ENCODE measurements at regions not wholly inside any gene's neighbourhood (a gene's known extent, or its start where the extent isn't known, plus 50 kb on each side); places are given as distances from the start of the nearest gene placed in this dataset.

DNA sequence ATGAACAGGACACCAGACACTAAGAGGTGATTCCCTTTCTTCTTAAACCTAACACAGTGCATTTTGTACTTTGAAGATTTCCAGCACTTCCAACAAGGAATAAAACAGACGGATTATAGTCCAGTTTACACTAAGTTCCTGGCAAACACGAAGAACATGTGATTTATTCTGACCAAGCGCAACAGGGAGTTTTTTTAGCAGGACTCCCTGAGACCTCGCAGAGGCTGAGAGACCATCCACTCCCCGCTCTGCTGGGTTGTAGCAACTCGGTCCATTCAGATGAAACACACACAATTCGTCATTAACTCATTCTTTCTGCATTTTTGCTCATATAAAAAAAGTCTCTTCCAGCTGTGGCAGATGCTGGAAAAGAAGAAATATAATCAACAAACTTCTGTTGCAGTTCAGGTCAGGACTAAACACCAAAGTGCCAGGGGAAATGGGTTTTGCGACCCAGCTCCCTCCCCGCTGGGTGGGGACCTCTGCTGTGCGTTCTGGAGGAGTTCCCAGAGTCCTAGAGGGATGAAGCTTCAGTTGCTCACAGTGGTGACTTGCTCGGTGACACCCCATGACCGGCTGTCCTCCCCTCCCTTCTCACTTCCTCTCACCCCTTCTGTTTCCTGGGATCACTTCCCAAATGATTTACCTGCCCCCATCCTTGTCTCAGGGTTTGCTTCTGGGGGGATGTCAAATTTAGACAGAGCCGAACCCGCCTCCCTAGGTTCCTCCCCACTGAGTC is 52.5 kb downstream of the KCNF1 start:
- no peaks in the 10 kb centered on the region for H3K36me3 Mint-ChIP-seq (ENCODE audit: low read depth)
- no peaks in the 10 kb centered on the region for H3K9me3 Mint-ChIP-seq
- no peak overlapping the region for H3K4me3 Mint-ChIP-seq
- H3K4me1 Mint-ChIP-seq (ENCODE audit: low read depth), result no peaks in the 10 kb centered on the region
- H3K27ac Mint-ChIP-seq, result no peak overlapping the region
- no peak for DNase-seq (ENCODE audit: low spot score)
- H3K27me3 Mint-ChIP-seq (ENCODE audit: low read depth), result peaks cover 5% of the 10 kb centered on the region

DNA sequence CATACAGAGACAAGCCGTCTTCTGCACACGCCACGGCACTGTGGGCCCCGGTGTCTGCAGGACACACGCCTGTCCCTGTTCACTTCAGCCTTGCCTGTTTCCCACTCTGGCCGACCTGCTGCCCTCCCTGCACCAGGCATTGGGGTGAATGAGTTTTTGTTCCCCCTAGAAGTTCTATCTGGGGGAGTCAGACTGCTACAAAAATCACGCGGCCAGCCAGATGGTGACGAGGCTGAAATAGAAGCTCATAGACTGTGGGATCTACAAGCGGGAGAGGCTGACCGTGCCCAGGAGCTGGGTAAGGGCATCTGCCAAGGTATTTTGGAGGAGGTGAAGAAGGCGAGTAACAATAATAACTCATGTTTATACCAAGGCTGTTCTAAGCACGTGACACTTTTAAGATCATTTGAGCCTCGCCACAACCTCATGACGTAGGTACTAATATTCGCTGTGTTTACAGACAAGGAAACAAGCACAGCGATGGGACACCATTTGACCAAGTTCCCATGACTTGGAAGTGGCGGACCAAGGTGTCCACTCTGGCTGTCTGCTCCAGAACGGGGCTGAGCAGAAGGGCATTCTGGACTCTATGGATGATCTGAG is 53.6 kb downstream of the KCNF1 start:
- H3K27ac Mint-ChIP-seq, result no peak overlapping the region
- no peaks in the 10 kb centered on the region for H3K36me3 Mint-ChIP-seq (ENCODE audit: low read depth)
- DNase-seq (ENCODE audit: low spot score), result no peak
- no peaks in the 10 kb centered on the region for H3K4me1 Mint-ChIP-seq (ENCODE audit: low read depth)
- peaks cover 8% of the 10 kb centered on the region for H3K27me3 Mint-ChIP-seq (ENCODE audit: low read depth)
- no peaks in the 10 kb centered on the region for H3K9me3 Mint-ChIP-seq
- H3K4me3 Mint-ChIP-seq, result no peak overlapping the region

DNA sequence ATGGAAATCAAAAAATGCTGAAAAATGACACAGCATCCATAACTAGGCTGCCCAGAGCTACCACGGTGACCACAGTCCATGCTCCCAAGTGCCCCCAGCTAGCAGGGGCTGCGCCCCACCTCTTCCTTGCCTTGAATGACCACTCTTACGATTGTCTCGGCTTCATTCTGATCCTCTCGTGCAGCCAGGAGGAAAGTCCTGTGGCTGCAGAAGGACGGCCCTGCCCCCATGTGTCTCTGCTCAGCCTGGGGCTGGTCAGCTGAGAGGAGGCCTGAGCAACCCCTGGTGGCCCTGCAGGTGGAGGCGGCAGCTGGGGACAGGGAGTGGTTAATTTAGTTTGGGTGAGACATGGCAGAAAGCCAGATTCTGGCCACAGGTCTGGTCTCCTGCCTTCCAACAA is 54.3 kb downstream of the KCNF1 start:
- H3K27ac Mint-ChIP-seq, result no peak overlapping the region
- H3K9me3 Mint-ChIP-seq, result no peaks in the 10 kb centered on the region
- no peak overlapping the region for H3K4me3 Mint-ChIP-seq
- DNase-seq (ENCODE audit: low spot score), result no peak
- no peaks in the 10 kb centered on the region for H3K36me3 Mint-ChIP-seq (ENCODE audit: low read depth)
- H3K4me1 Mint-ChIP-seq (ENCODE audit: low read depth), result no peaks in the 10 kb centered on the region
- peaks cover 8% of the 10 kb centered on the region for H3K27me3 Mint-ChIP-seq (ENCODE audit: low read depth)

DNA sequence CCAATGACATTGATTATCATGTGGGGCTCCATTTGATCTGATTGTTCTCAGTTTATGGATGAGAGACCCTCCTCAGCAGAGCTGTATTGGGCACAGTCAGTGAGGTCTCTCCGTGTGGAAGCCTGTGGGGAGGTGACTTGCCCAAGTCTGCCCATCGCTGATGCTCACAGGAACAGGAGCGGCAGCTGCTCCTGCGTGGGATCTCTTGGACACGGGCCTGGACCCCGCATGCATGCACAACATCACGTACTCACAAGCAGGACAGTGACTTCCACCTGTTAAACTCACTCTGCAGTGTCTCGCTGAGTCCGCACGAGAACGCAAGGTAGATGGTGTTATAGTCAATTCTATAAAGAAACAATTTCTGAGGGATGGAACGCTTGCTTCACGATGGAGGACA is 55.0 kb downstream of the KCNF1 start:
- peaks cover 8% of the 10 kb centered on the region for H3K27me3 Mint-ChIP-seq (ENCODE audit: low read depth)
- H3K27ac Mint-ChIP-seq, result no peak overlapping the region
- no peaks in the 10 kb centered on the region for H3K9me3 Mint-ChIP-seq
- H3K4me3 Mint-ChIP-seq, result no peak overlapping the region
- H3K36me3 Mint-ChIP-seq (ENCODE audit: low read depth), result no peaks in the 10 kb centered on the region
- DNase-seq (ENCODE audit: low spot score), result no peak
- no peaks in the 10 kb centered on the region for H3K4me1 Mint-ChIP-seq (ENCODE audit: low read depth)

DNA sequence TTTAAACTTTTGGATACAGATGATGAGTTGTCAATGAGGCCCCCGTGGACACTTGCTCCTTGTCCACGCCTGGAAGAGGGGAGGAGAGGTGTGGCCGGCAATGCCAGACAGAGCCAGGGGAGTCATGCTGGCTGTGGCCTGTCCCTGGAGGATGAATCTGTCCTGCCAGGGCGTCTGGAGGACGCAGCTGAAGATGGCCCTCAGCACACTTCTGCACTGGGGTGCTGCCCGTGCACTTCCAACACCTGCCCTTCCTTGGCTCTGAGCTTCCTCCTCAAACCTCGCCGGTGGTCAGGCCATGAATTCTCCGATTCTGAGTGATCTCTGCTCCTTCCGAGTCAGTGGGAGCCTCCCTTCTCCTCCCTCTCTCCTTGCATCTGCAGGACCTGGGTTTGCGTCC is 56.4 kb downstream of the KCNF1 start:
- Mint-ChIP-seq H3K9me3 (no peaks in the 10 kb centered on the region), H3K27ac (no peak overlapping the region), H3K4me3 (no peak overlapping the region), H3K27me3 (ENCODE audit: low read depth) (peaks cover 12% of the 10 kb centered on the region), H3K4me1 (ENCODE audit: low read depth) (no peaks in the 10 kb centered on the region), H3K36me3 (ENCODE audit: low read depth) (no peaks in the 10 kb centered on the region)
- no peak for DNase-seq (ENCODE audit: low spot score)

DNA sequence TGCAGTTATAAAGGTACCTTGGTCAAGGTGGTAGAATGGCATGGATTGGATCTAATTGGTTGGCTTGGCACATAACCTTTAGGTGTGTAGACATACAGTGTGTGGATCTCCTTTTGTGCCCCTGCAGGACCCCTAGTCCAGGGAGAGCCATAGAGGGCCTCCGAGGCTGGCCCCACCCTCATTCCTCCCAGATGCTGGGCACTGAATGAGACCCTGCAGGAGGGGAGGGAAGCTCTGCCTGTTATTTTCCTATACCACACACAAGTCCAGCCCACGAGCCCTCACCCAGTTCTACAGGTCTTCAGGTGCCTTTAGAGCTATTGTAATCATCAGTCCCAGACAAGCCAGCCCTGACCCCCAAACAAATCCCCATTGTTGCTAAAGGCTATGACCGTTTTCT is 58.9 kb downstream of the KCNF1 start:
- H3K27me3 Mint-ChIP-seq (ENCODE audit: low read depth), result peaks cover 18% of the 10 kb centered on the region

DNA sequence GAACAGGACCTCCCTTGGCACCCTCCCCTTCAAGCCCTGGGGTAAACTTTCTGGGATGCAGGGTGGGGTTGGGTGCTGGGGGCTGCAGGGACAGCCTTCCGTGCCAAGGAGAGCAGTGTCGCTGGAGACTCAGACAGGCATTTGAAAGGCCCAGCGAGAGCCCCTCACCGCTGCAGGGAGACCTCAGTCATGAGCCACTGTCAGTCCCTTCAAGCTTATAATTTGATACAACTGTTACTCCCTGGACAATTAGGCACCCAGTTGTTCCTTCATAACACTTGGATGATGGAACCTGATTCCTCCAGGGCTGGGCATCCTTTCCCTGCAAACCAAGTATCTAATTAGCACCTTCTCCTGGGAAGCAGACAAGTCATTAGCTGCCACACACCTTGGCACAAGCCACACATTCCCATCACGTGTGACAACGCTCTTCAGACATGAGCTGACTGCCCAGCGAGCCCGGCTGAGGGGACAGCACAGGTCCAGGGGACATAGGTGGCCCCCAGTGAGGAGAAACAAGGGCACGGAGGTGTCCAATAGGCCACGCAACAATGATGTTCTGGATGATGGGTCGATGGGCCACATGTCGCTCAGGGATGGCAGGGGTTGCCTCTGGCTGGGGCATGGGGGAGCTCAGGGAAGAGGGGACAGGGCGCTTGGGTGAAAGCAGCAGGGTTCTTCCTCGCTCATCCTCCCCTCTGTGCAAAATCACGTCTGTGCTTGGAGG is 59.6 kb downstream of the KCNF1 start:
- no peak overlapping the region for H3K4me3 Mint-ChIP-seq
- no peaks in the 10 kb centered on the region for H3K4me1 Mint-ChIP-seq (ENCODE audit: low read depth)
- no peaks in the 10 kb centered on the region for H3K9me3 Mint-ChIP-seq
- no peaks in the 10 kb centered on the region for H3K36me3 Mint-ChIP-seq (ENCODE audit: low read depth)
- no peak for DNase-seq (ENCODE audit: low spot score)
- no peak overlapping the region for H3K27ac Mint-ChIP-seq
- peaks cover 23% of the 10 kb centered on the region for H3K27me3 Mint-ChIP-seq (ENCODE audit: low read depth)

More for the DNA sequence above, 58.9 kb downstream of the KCNF1 start:
- Mint-ChIP-seq H3K4me1 (ENCODE audit: low read depth) (no peaks in the 10 kb centered on the region), H3K27ac (no peak overlapping the region), H3K9me3 (no peaks in the 10 kb centered on the region), H3K4me3 (no peak overlapping the region), H3K36me3 (ENCODE audit: low read depth) (no peaks in the 10 kb centered on the region)
- no peak for DNase-seq (ENCODE audit: low spot score)

DNA sequence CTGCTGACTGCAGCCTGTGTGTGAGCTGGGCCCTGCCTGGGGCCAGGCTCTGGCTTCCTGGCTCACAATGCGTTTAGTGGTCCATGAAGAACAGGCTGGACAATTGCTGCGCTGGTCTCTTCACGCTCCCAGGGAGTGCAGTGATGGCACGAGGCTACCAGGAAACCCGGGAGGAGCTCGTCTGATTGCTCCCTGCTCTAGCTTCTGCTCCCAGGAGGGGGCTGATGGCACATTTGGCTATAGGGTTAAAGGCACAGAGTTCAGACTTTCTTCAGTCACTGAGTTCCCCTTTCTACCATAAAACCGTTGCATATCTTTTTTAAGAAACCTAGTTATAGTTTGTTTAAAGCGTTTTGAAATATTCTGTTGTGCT is 60.1 kb downstream of the KCNF1 start:
- H3K4me1 Mint-ChIP-seq (ENCODE audit: low read depth), result no peaks in the 10 kb centered on the region
- DNase-seq (ENCODE audit: low spot score), result no peak
- H3K36me3 Mint-ChIP-seq (ENCODE audit: low read depth), result no peaks in the 10 kb centered on the region
- no peak overlapping the region for H3K27ac Mint-ChIP-seq
- no peaks in the 10 kb centered on the region for H3K9me3 Mint-ChIP-seq
- peaks cover 25% of the 10 kb centered on the region for H3K27me3 Mint-ChIP-seq (ENCODE audit: low read depth)
- H3K4me3 Mint-ChIP-seq, result no peak overlapping the region

DNA sequence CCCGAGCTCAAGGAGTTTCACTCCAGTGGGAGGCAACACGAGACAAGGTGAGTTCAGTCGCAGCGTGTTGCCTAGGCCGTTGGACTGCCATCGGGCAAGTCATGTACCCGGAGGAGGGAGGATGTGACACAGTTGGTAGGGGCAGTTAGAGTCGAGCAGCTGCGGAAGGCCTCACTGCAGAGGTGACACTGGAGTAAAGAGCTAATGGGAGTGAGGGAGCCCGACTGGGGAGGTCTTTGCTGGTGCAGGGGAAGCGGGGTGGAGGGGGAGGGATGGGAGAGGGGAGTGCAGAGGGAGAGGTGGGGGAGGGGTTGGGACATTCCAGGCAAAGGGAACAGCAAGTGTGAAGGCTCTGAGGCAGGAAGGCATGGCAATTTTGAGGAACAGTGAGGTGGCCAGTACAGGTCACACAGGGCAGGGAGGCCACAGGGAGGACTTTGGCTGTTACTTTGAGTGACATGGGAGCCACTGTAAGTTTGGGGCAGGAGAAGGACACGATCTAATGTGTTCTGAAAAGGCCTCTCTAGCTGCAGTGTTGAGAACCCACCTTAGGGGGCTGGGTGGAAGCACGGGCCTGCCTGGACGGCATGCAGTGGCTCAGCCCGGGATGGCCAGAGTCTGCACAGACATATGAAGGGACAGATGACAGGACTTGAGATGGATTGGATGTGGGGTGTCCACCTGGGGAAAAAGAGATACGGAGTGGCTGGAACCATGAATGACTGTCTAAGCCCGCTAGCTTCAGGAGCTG is 61.1 kb downstream of the KCNF1 start:
- H3K36me3 Mint-ChIP-seq (ENCODE audit: low read depth), result no peaks in the 10 kb centered on the region
- no peaks in the 10 kb centered on the region for H3K4me1 Mint-ChIP-seq (ENCODE audit: low read depth)
- DNase-seq (ENCODE audit: low spot score), result no peak
- H3K9me3 Mint-ChIP-seq, result no peaks in the 10 kb centered on the region
- H3K27me3 Mint-ChIP-seq (ENCODE audit: low read depth), result peaks cover 31% of the 10 kb centered on the region
- no peak overlapping the region for H3K4me3 Mint-ChIP-seq
- H3K27ac Mint-ChIP-seq, result no peak overlapping the region

DNA sequence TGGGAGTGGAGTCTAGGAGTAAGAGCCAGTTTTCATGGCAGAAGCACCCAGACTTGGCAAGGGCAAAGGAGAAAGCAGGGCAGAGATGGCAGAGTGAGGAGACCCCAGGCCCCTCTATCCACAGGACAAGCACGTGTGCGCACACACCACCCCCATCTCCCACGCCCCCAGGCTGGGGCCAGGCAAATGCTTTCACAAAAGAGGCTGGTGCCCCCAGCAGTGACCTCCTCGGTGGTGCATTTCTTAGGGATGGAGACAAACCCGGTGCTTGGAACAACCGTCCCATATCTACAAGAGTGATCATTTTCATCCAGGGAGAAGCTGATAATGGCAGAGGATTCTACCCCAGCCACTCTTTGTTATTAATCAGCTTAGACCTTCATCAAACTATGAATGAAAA is 62.0 kb downstream of the KCNF1 start:
- Mint-ChIP-seq H3K4me1 (ENCODE audit: low read depth) (no peaks in the 10 kb centered on the region), H3K27ac (no peak overlapping the region), H3K36me3 (ENCODE audit: low read depth) (no peaks in the 10 kb centered on the region), H3K27me3 (ENCODE audit: low read depth) (peaks cover 31% of the 10 kb centered on the region), H3K4me3 (no peak overlapping the region), H3K9me3 (no peaks in the 10 kb centered on the region)
- DNase-seq (ENCODE audit: low spot score), result no peak

DNA sequence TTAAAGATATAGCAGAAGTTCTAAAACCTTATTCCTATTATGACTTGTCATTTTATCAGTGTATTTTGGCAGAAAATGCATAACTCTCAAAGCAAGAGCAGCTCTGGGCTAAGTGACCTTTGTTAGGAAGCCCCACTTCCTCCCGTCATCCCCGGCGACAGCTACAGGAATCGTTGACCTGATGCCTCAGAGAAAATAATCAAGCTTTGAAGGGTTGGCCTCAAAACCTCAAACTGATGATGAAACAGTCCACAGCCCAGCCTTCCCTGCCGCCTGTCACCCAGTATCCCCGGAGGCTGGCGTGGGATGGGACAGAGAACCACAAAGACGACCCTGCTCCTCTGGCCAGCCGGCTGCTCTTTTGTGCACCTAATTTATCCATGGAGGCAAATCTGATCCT is 65.3 kb downstream of the KCNF1 start:
- Mint-ChIP-seq H3K27ac (no peak overlapping the region), H3K27me3 (ENCODE audit: low read depth) (peaks cover 29% of the 10 kb centered on the region)

DNA sequence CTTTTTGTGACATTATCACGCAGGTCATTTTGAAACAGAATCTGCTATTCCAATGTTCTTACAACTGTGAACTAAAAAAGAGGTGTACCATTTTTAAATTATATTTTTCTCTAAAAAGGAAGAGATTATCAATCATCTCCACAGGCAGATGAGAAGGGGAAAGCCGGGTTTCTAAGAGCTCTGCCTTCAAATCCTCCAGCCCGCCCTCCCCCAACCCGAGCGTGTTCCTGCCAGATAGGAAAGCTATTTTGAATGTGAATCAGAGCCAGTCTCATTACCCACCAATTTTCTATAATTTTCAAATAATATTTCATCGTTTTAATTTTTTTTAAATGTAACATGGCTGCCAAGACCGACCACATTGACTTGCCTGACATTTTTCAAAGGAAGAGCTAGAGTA is 65.9 kb downstream of the KCNF1 start:
- Mint-ChIP-seq H3K27me3 (ENCODE audit: low read depth) (peaks cover 29% of the 10 kb centered on the region), H3K4me1 (ENCODE audit: low read depth) (no peaks in the 10 kb centered on the region), H3K4me3 (no peak overlapping the region), H3K36me3 (ENCODE audit: low read depth) (no peaks in the 10 kb centered on the region), H3K27ac (no peak overlapping the region), H3K9me3 (no peaks in the 10 kb centered on the region)
- no peak for DNase-seq (ENCODE audit: low spot score)

More for the DNA sequence above, 65.3 kb downstream of the KCNF1 start:
- Mint-ChIP-seq H3K36me3 (ENCODE audit: low read depth) (no peaks in the 10 kb centered on the region), H3K4me3 (no peak overlapping the region), H3K4me1 (ENCODE audit: low read depth) (no peaks in the 10 kb centered on the region), H3K9me3 (no peaks in the 10 kb centered on the region)
- no peak for DNase-seq (ENCODE audit: low spot score)

DNA sequence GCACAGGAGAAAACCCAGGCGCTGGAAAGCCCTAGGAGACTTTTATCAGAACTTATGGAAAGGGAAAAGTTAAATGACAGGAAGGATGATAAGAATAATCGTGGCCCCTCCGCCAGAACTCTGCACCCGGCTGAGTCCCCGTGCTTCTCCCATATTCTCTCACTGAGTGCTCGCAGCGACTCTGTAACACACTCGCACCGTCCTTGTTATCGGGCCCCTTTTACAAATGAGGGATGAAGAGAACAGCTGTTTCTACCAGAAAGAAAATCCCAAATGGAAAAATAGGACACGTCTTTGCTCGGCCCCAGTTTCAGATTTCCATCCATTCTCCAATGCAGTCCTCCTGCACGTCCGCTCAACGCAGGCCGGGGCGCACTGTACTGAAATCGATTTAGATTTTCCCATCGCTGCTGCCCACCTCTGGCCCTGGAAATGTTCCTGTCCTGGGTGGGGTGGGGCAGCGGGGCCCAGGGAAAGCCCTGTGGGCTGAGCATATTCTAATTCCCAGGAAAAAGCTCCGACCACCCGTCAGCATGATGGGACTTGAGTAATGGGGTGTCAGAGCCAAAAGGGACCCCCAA is 66.4 kb downstream of the KCNF1 start:
- no peaks in the 10 kb centered on the region for H3K4me1 Mint-ChIP-seq (ENCODE audit: low read depth)
- H3K27ac Mint-ChIP-seq, result no peak overlapping the region
- no peaks in the 10 kb centered on the region for H3K36me3 Mint-ChIP-seq (ENCODE audit: low read depth)
- peaks cover 25% of the 10 kb centered on the region for H3K27me3 Mint-ChIP-seq (ENCODE audit: low read depth)
- no peak overlapping the region for H3K4me3 Mint-ChIP-seq
- no peaks in the 10 kb centered on the region for H3K9me3 Mint-ChIP-seq
- no peak for DNase-seq (ENCODE audit: low spot score)

DNA sequence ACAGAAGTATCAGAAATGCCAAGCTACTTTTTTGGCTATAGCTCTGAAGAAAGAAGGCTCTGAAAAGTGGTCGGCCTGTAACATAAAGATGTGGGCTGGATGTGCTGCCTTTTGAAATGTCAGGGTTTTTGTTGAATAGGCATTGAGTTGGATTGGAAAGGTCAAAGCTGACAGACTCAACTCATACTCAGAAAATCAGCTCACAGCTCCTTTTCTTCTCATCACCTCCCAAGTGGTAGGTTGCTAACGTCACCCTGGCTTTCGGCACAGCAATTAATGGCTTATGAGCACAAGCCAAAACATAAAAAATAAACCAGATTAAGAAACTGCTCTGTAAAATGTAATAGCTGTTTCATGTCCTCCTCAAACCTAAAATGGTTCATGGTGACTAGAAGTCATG is 68.3 kb downstream of the KCNF1 start:
- DNase-seq (ENCODE audit: low spot score), result no peak
- Mint-ChIP-seq H3K36me3 (ENCODE audit: low read depth) (no peaks in the 10 kb centered on the region), H3K9me3 (no peaks in the 10 kb centered on the region), H3K4me1 (ENCODE audit: low read depth) (no peaks in the 10 kb centered on the region), H3K27ac (no peak overlapping the region), H3K4me3 (no peak overlapping the region), H3K27me3 (ENCODE audit: low read depth) (peaks cover 16% of the 10 kb centered on the region)
